SH-SY5Y (cell line): ENCODE measurements at regions not wholly inside any gene's neighbourhood (a gene's known extent, or its start where the extent isn't known, plus 50 kb on each side); places are given as distances from the start of the nearest gene placed in this dataset.

ENCODE experiments used
- GATA2 ChIP-seq: IDR thresholded peaks from 2 replicates; pipeline ENCODE4 v1.6.1; 2011; ENCODE audit warnings: mild to moderate bottlenecking, low read depth, low read length
- GATA3 ChIP-seq: IDR thresholded peaks from 2 replicates; pipeline ENCODE4 v1.6.1; 2011; ENCODE audit warnings: low read depth, mild to moderate bottlenecking, low read length, moderate library complexity

GRCh38 chr10:64041185-64041988, 520.2 kb downstream of the REEP3 start:
- no peak for TF ChIP-seq GATA3
- TF ChIP-seq GATA2: no peak

- no peak for TF ChIP-seq GATA3
- TF ChIP-seq GATA2: no peak
These were observed 520.8 kb downstream of the REEP3 start for GRCh38 chr10:64041989-64042490.

- TF ChIP-seq GATA3 (no peak), GATA2 (no peak)
These were observed 522.9 kb downstream of the REEP3 start for GRCh38 chr10:64044098-64044497.

- TF ChIP-seq GATA2 (no peak), GATA3 (no peak)
These were observed 533.2 kb downstream of the REEP3 start for GRCh38 chr10:64054392-64054791.

- TF ChIP-seq GATA2 (no peak), GATA3 (no peak)
These were observed 538.7 kb downstream of the REEP3 start for GRCh38 chr10:64059884-64060283.

GRCh38 chr10:64060389-64060788, 539.2 kb downstream of the REEP3 start:
- no peak for TF ChIP-seq GATA3
- TF ChIP-seq GATA2: no peak

GRCh38 chr10:64062793-64063192, 541.6 kb downstream of the REEP3 start:
- TF ChIP-seq GATA3 (no peak), GATA2 (no peak)

- TF ChIP-seq GATA3 (no peak), GATA2 (no peak)
These were observed 545.9 kb downstream of the REEP3 start for GRCh38 chr10:64067009-64067606.

GRCh38 chr10:64067859-64068258, 546.7 kb downstream of the REEP3 start:
- TF ChIP-seq GATA2 (no peak), GATA3 (no peak)

- TF ChIP-seq GATA3 (no peak), GATA2 (no peak)
These were observed 549.0 kb downstream of the REEP3 start for GRCh38 chr10:64070241-64070640.

- TF ChIP-seq GATA3 (no peak), GATA2 (no peak)
These were observed 550.0 kb downstream of the REEP3 start for GRCh38 chr10:64071218-64071617.

GRCh38 chr10:64075604-64076003, 554.4 kb downstream of the REEP3 start:
- no peak for TF ChIP-seq GATA3
- no peak for TF ChIP-seq GATA2

- TF ChIP-seq GATA3: no peak
- no peak for TF ChIP-seq GATA2
These were observed 555.2 kb downstream of the REEP3 start for GRCh38 chr10:64076322-64076940.

- TF ChIP-seq GATA2: no peak
- no peak for TF ChIP-seq GATA3
These were observed 558.1 kb downstream of the REEP3 start for GRCh38 chr10:64079341-64079740.
